Umbilical cord (tissue), 1 donor: ENCODE measurements at regions not wholly inside any gene's neighbourhood (a gene's known extent, or its start where the extent isn't known, plus 50 kb on each side); places are given as distances from the start of the nearest gene placed in this dataset.
A peak's percentile ranks its signal among the peaks of the same experiment; 100 is the strongest.
"Not testable (repeated sequence)": the region's sequence is repeated elsewhere in the genome, so short reads cannot be mapped to it uniquely, and the experiment has no call there.

Experiments
- DNase-seq: peaks from one replicate; pipeline ENCODE4 v3.0.0-alpha.2; 2015; ENCODE audit warnings: low spot score

DNA sequence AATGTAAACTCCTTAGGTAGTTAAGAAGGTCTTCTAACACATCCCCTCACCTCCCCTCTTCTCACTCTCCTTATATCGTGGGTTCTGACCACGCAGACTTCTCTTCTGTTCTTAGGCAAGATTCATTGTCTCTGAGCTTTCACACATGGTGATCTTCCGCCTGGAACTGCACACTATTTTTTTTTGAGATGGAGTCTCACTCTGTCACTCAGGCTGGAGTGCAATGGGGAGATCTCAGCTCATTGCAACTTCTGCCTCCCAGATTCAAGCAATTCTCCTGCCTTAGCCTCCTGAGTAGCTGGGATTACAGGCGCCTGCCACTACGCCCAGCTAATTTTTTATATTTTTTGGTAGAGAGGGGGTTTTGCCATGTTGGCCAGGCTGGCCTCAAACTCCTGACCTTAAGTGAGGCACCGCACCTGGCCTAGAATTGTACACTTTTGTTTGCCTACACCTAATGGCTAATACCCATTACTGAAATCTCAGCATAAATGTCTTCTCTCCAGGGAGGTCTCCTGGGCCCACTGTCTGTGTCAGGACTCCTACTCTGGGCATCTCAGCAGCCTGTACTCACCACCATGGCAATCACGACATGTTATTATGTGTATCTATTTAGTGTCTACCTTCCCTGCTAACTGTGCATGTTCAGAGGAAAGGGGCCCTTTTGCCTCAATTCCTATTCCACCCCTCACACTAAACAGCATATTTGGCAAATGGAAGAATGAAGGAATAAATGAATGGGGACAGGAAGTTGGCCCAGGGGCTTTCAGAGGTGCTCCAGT lies 646.3 kb upstream of the DPP6 start:
- DNase-seq = no peak

DNA sequence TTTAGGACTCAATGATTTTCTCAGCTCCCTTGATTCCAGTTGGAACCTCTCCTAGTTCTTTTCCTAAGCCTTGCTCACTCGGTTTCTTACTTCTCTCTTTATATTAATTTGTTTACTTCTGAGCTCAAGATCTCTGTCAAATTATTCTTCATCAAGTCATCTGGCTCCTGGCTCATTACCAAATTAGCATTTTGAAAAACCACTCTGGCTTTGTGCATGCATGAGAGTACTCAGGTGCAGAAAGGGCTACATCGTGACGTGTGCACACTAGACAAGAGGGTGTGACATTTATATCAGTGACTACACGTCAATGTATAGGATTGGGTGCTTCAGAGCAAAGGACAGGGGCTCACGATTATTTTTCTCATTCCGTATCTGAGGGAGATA lies 645.7 kb upstream of the DPP6 start:
- no peak for DNase-seq

DNA sequence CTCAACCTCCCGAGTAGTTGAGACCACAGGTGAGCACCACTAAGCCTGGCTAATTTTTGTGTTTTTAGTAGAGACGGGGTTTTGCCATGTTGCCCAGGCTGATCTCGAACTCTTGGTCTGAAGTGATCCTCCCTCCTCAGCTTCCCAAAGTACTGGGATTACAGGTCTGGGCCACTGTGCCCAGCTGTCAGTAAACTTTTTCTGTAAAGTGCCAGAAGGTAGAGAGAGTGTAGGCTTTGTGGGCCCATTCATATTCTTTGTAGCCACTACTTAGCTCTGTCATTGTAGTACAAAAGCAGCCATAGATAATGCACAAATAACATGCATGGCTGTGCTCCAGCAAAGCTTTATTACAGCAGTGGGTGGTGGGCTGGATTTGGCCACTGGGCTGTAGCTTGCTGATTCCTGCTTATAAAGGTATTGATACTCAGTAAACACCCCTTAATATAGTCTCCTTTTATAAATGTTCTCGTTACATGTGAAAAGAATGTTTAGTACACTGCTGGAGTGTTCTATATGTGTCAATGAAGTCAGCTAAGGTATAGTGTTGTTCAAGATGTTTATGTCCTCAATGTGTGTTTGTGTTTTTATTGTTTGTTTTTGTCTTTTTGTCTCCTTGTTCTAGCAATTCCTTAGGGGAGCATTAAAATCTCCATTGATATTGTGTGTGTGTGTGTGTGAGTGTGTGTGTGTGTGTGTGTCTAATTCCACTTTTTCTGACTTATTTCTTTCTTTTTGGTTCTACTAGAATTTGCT lies 644.7 kb upstream of the DPP6 start:
- DNase-seq = no peak

DNA sequence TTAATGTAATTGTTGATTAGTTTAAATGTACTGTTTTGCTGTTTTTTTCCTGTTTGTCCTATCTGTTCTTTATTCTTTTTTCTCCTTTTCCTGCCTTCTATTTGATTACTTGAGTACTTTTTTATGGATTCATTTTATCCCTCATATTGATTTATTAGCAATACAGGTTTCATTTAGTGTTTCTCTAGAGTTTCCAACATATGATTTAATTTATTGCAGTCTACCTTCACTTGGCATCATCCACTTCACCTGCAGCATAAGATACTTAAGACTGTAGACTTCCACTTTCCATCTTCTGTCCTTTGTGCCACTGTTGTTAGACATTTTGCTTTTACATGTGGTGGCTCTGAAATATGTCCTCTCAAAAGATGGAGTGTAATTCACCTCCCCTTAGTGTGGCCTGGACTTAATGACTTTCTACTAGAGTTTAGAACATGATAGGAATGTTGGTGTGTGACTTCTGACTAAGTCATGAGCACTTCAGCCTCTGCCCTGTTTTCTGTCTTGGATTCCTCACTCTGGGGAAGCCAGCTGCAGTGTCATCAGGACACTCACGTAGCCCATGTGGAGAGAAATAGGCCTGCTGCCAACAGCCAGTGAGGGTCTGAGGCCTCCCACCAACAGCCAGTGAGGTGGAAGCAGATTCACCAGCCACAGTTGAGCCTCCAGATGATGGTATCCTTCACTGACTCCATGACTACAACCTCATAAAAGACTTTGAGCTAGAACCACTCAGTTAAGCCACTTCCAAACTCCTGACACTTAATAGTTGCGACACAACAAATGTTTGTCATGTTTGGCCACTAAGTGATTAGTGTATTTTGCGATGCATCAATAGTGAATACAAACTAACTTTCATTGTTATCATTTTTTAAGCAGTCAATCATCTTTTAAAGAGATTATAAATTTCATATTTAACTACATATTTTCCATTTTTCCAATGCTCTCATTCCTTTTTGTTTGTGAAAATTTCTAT lies 643.5 kb upstream of the DPP6 start:
- no peak for DNase-seq

DNA sequence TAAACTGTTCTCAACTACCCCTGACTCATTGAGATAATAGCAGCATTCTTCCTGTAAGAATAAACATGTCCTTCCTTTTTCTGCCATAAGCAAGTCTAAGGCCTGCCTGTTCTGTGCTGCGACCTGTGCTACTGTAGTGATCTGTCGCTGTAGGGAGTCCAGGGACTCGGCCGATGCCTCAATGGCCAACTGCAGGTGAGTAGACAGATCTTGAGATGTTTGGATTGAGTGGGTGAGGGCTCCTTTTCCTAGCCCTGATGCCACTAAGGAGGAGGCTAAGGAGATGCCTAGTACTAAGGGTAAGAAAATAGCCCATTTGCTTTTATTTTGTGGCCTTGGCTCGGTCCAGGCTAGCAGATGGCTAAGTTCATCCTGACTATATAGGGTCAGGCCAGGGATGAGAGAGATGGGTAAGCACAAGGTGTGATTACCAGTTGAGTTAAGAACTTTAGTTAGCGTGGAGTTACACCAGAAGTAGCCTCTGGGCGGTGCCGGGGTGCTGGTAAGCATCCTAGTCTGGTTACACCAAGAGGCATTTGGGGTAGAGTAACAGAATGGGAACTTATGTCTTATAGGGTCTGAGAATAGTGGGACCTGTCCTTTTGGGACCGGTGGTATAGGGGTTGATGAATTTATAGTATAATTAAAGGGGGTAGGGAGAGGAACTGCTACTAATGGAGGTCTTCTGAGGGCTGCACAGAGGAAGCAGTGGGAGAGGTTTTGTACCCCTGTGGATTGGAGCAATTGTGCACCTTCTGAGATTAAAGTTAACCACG lies 642.4 kb upstream of the DPP6 start:
- DNase-seq = not testable (repeated sequence)

DNA sequence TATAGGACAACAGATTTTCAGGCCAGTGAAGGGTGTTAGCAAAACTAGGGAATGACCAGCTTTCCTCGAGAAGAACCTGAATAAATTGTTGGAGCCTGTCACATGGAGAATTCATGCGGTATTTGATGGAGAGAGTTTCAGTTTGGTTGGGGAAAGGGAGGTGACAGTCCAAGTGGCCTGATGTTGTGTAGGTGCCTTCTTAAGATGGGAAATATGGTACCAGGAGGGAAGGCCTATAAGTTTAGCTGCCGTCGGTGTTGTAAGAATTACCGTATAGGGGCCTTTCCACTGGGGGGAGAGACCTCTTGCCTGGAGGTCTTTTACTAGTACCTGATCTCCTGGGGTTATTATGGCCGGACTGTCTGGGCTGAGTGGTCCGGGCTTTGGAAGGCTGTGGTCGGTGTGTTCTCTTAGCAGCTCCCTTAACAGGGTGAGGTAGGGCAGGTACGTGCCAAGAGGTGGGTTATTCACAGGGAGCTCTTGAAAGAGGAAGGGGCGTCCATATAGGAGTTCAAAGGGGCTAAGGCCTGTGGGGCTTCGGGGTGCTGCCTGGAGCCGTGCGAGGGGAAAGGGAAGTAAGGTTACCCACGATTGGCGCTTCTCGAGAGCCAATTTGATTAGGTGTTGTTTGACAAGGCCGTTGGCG lies 641.1 kb upstream of the DPP6 start:
- DNase-seq = not testable (repeated sequence)

- DNase-seq = not testable (repeated sequence)
These were observed 639.9 kb upstream of the DPP6 start for GRCh38 chr7:153412114-153412823.

DNA sequence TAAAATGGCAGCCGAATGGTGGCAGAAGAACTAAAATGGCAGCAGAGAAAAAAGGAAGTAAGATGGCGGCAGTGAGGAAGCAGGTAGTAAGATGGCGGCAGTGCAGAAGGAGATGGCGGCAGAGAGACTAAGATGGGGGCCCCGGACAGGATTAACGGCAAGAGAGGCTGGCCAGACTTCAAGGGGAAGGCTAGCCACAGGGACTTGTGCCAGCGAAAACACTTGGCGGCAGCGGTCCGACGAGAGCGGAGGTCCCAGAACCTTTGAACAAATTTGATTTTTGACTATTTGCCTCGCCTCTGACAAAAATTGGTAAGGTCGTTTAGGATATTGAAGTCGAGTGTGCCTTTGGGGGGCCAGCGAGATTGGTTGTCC lies 639.4 kb upstream of the DPP6 start:
- DNase-seq = not testable (repeated sequence)

GRCh38 chr7:153413199-153413539 lies 639.0 kb upstream of the DPP6 start:
- no peak for DNase-seq

GRCh38 chr7:153413540-153414287 lies 638.5 kb upstream of the DPP6 start:
- DNase-seq = no peak

DNA sequence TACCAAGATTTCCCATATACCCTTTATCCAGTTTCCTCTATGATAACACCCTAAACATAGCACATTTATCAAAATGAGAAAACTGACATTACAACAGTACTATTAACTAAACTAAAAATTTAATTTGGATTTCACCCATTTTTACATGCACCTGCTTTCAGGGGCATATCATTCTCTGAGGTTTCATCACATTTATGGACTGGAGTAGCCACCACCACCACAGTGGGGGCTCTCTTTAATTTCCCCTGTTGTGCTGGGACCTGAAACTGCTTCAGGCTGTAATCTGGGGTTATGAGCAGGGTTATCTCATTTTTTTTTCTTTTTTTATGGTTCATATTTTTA lies 637.9 kb upstream of the DPP6 start:
- DNase-seq = no peak

GRCh38 chr7:153415632-153416031 lies 636.6 kb upstream of the DPP6 start:
- no peak for DNase-seq

DNA sequence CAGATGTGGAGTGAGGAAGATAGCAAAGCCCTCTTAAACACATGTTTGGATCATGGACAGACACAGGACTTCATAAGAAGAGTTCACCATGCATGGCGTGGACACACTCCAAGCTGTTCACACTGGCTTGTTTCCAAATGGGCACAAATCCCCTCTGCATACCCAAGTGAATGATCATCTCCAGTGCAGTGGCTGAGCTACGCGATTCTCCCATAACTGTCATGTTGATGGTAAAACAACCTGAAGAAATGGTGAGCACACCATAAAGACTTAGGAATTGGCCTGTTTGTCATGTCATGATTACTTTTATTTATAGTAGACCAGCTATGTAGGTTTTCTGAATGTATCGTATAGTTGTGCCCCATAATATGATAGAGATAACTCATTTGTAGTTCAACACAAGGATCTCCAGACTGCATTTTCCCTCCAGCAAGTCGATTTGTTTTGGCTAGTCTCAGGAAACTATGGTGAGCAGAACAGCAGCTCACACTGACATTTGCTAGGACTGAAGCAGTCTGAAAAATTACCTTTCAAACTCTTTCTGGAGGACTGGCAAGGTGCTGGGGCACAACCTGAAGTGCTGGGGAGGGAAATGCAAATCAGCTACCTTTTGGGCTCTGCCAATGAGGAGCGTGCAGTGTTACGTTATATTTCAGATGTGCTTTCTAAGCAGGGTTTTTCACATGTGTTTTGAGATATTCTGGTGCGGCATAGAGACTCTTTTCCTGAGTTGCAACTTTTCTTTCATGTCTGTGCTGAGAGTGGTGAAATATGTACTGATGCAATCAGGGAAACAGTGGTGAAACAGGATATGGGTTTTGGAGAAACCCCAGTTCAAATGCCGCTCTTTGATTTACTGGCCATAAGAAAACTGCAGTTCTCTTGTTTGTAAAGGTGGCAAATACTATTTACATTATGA lies 629.6 kb upstream of the DPP6 start:
- peak; percentile 59 for DNase-seq

DNA sequence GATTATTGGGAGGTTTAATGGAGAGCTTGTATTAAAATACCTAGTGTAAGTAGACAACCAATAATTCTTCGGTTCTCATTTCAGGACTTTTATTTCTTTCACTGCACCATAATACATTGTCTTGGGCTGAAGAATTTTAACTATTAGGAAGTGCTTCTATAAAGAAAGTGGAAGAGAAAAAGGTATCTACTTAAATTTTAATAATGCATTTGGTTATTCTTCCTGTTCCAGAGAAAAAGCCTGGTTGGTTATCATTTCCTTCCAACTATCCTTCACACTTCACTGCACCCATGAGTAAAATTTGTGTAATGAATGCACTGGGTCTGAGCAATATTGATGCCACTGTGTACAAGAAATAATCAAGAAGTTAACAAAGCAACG lies 629.0 kb upstream of the DPP6 start:
- no peak for DNase-seq

GRCh38 chr7:153430931-153431330 lies 621.3 kb upstream of the DPP6 start:
- no peak for DNase-seq

DNA sequence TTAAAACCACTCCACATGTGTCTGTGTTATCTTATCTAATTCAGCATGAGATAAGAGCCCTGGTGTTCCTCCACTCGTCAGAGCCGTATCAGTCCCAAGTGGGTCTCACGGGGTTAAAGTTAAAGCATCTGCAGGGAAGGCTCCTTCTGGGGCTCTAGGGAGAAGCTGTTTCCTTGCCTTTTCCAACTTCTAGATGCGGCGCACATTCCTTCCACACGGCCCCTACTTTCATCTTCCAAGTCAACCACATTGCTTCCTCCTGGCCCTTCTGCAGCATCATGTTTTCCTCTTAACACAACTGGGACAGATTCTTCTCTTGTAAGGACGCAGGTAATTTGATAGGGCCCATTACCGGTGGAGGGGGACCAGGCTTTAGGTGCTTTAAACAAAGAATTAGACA lies 620.1 kb upstream of the DPP6 start:
- DNase-seq = peak; percentile 87

- DNase-seq = no peak
These were observed 619.0 kb upstream of the DPP6 start for GRCh38 chr7:153433223-153433622.

GRCh38 chr7:153440715-153441114 lies 611.5 kb upstream of the DPP6 start:
- DNase-seq = no peak
